ENCODE measurements at regions not wholly inside any gene's neighbourhood (a gene's known extent, or its start where the extent isn't known, plus 50 kb on each side); places are given as distances from the start of the nearest gene placed in this dataset.

DNA sequence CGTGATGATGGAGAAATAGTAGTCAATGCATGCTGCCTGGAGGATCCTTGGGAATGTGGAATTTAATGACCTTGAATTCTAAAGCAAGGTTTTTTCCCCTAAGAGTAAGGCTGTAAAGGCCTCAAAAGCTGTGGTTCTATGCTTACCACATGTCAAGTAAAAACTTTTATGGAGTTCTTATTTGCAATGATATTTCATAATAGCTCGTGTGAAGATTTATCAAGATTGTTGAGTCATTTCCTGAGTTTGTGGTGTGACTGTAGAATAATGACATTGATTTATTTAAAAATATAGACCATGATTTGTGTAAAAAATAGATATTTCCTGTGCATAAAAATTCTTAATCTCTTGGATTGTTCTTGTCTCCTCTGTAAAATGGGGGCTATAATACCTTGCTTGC is 67.5 kb upstream of the SORCS1 start:
- H3K27ac ChIP-seq = no peak overlapping the region
- H3K9me3 ChIP-seq = peaks cover 0 to 7% (median 0%) of the 10 kb centered on the region in 12 donors
- TF ChIP-seq, protein P1, sequence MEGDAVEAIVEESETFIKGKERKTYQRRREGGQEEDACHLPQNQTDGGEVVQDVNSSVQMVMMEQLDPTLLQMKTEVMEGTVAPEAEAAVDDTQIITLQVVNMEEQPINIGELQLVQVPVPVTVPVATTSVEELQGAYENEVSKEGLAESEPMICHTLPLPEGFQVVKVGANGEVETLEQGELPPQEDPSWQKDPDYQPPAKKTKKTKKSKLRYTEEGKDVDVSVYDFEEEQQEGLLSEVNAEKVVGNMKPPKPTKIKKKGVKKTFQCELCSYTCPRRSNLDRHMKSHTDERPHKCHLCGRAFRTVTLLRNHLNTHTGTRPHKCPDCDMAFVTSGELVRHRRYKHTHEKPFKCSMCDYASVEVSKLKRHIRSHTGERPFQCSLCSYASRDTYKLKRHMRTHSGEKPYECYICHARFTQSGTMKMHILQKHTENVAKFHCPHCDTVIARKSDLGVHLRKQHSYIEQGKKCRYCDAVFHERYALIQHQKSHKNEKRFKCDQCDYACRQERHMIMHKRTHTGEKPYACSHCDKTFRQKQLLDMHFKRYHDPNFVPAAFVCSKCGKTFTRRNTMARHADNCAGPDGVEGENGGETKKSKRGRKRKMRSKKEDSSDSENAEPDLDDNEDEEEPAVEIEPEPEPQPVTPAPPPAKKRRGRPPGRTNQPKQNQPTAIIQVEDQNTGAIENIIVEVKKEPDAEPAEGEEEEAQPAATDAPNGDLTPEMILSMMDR (IDR thresholded peaks at IDR 0.05) = no peak
- no peak for TF ChIP-seq POLR2A (IDR thresholded peaks at IDR 0.05)
- no peaks in the 10 kb centered on the region for H3K27me3 ChIP-seq
- no peak for DNase-seq
- H3K4me3 ChIP-seq = no peak overlapping the region
- ATAC-seq = no peak
- no peaks in the 10 kb centered on the region for H3K4me1 ChIP-seq
- intact Hi-C loops (cut with DNase I) = no loop called here
- WGBS, 4 donors = 57 to 68% (median 59%) methylated on average over 2 of the region's 2 CpGs
- H3K36me3 ChIP-seq = no peaks in the 10 kb centered on the region

DNA sequence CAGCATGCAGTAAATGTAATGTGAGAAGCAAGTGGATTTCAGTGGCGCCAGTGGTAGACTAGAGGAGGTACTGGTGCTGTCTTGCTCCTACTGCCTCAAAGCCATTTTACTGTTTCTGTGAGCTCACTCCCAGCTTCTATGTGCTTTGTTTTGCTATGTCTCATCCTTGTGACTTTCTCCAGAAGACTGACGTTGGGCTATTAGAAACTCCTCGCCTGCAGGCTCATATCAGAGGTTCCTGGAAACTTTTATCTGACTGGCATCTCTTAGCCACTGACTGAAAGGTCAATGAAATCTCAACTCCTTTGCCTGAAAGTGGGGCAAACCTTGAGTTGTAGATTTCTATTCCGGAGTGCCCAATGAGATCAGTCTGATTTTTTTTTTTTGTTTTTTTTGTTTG is 66.4 kb upstream of the SORCS1 start:
- TF ChIP-seq, protein P1 (IDR thresholded peaks at IDR 0.05) = no peak
- TF ChIP-seq POLR2A (IDR thresholded peaks at IDR 0.05) = no peak
- intact Hi-C loops (cut with DNase I) = no loop called here
- no peaks in the 10 kb centered on the region for H3K27me3 ChIP-seq
- ATAC-seq = no peak
- no peaks in the 10 kb centered on the region for H3K4me1 ChIP-seq
- no peak overlapping the region for H3K4me3 ChIP-seq
- DNase-seq = no peak
- no peak overlapping the region for H3K27ac ChIP-seq
- H3K36me3 ChIP-seq = no peaks in the 10 kb centered on the region
- peaks cover 0 to 7% (median 0%) of the 10 kb centered on the region in 12 donors for H3K9me3 ChIP-seq
- WGBS, 4 donors = 46 to 56% (median 53%) methylated on average over 4 of the region's 4 CpGs

DNA sequence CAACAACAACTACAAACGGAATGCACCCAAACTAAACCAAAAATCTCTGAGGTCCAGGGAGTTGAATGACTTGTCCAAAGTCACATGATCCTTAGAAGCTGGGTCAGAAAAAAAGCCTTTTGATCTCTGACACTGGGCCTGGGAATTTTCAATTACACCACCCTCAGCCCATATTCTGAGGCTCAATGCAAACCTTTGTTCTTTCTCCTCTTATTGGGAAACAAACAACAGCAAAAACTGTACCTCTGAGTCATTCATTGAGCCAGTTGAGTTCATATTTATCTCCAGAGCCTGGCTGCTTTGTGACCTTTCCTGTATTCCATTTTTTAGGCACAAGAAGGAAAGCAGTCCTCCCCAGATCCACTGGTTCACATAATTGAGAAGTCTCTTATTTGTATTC is 51.2 kb upstream of the SORCS1 start:
- ATAC-seq (no peak), DNase-seq (no peak)
- intact Hi-C loops (cut with DNase I) = loop anchor here in 1 of 10 donors (5.0 kb wide), 1 partner anchor 177 kb away; no protein-coding TSS in a partner anchor
- no peak for TF ChIP-seq POLR2A (IDR thresholded peaks at IDR 0.05)
- TF ChIP-seq, protein P1 (IDR thresholded peaks at IDR 0.05) = no peak
- Histone ChIP-seq H3K27ac (no peak overlapping the region), H3K27me3 (no peaks in the 10 kb centered on the region), H3K4me3 (no peak overlapping the region), H3K36me3 (no peaks in the 10 kb centered on the region), H3K9me3 (peaks cover 0 to 4% (median 0%) of the 10 kb centered on the region in 12 donors), H3K4me1 (no peaks in the 10 kb centered on the region)
- 46 to 67% (median 65%) methylated on average over 1 of the region's 1 CpG for WGBS, 4 donors

Measured in heart left ventricle (tissue), 16 donors.